HG03469 (cell line): ENCODE measurements at regions not wholly inside any gene's neighbourhood (a gene's known extent, or its start where the extent isn't known, plus 50 kb on each side); places are given as distances from the start of the nearest gene placed in this dataset.

Experiments
- ATAC-seq: cut with Tn5 transposase; IDR thresholded peaks from one replicate; pipeline ENCODE4 v1.9.1; 2021; ENCODE audit warnings: mild to moderate bottlenecking, moderate library complexity, moderate number of reproducible peaks; ENCODE audit not compliant: unreplicated experiment

GRCh38 chr11:28708075-28708474, 599.9 kb downstream of the METTL15 start:
- ATAC-seq, result no peak

GRCh38 chr11:28704801-28705200, 596.6 kb downstream of the METTL15 start:
- ATAC-seq, result no peak

- no peak for ATAC-seq
These were observed 595.2 kb downstream of the METTL15 start for GRCh38 chr11:28703371-28703770.

- ATAC-seq, result no peak
These were observed 594.7 kb downstream of the METTL15 start for GRCh38 chr11:28702871-28703270.

GRCh38 chr11:28702450-28702790, 594.2 kb downstream of the METTL15 start:
- ATAC-seq, result no peak

GRCh38 chr11:28701760-28702449, 593.7 kb downstream of the METTL15 start:
- no peak for ATAC-seq

- ATAC-seq, result no peak
These were observed 591.5 kb downstream of the METTL15 start for GRCh38 chr11:28699701-28700100.

- ATAC-seq, result no peak
These were observed 590.0 kb downstream of the METTL15 start for GRCh38 chr11:28697920-28698827.

GRCh38 chr11:28696591-28696990, 588.4 kb downstream of the METTL15 start:
- ATAC-seq, result no peak

- no peak for ATAC-seq
These were observed 582.6 kb downstream of the METTL15 start for GRCh38 chr11:28690746-28691145.

- no peak for ATAC-seq
These were observed 575.9 kb downstream of the METTL15 start for GRCh38 chr11:28684011-28684586.

- ATAC-seq, result no peak
These were observed 571.7 kb downstream of the METTL15 start for GRCh38 chr11:28679795-28680468.

GRCh38 chr11:28677721-28678120, 569.5 kb downstream of the METTL15 start:
- no peak for ATAC-seq

- ATAC-seq, result no peak
These were observed 567.0 kb downstream of the METTL15 start for GRCh38 chr11:28675183-28675582.

GRCh38 chr11:28674433-28675103, 566.4 kb downstream of the METTL15 start:
- ATAC-seq, result no peak

- ATAC-seq, result no peak
These were observed 565.7 kb downstream of the METTL15 start for GRCh38 chr11:28673691-28674432.

- ATAC-seq, result no peak
These were observed 563.1 kb downstream of the METTL15 start for GRCh38 chr11:28671274-28671673.

GRCh38 chr11:28666632-28667031, 558.4 kb downstream of the METTL15 start:
- no peak for ATAC-seq

- ATAC-seq, result no peak
These were observed 551.6 kb downstream of the METTL15 start for GRCh38 chr11:28659716-28660348.
